WI38 (cell line): ENCODE measurements at regions not wholly inside any gene's neighbourhood (a gene's known extent, or its start where the extent isn't known, plus 50 kb on each side); places are given as distances from the start of the nearest gene placed in this dataset.
"Not testable (repeated sequence)": the region's sequence is repeated elsewhere in the genome, so short reads cannot be mapped to it uniquely, and the experiment has no call there.

Experiments used
- H3K4me3 ChIP-seq: 2 replicates; pipeline ENCODE4 v1.5.1; 2011; ENCODE audit warnings: low read depth, mild to moderate bottlenecking, control low read depth, low read length
- TF ChIP-seq, protein P1 (sequence below): IDR thresholded peaks from 2 replicates; pipeline ENCODE4 v1.5.1; 2012; ENCODE audit warnings: low read depth, mild to moderate bottlenecking, control low read depth, low read length

DNA sequence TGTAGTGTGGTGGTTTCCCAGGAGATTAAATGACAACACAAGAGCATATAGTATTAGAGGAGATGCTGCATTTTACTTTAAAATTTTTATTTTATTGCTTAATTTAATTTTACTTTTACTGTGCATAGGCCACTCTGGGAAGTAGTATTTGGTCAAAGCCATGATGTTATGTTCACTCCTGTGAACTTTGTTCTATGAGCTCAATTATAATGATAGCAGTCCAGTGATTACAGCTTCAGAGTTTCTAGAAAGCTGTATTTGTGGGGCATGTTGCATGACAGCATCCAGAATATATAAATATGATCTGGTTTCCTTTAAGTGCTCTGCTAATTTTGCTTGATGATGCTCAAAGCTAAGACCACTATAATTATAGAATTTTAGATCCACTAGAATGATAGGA lies 338.6 kb downstream of the NSUN3 start:
- no peak overlapping the region for H3K4me3 ChIP-seq
- TF ChIP-seq, protein P1, sequence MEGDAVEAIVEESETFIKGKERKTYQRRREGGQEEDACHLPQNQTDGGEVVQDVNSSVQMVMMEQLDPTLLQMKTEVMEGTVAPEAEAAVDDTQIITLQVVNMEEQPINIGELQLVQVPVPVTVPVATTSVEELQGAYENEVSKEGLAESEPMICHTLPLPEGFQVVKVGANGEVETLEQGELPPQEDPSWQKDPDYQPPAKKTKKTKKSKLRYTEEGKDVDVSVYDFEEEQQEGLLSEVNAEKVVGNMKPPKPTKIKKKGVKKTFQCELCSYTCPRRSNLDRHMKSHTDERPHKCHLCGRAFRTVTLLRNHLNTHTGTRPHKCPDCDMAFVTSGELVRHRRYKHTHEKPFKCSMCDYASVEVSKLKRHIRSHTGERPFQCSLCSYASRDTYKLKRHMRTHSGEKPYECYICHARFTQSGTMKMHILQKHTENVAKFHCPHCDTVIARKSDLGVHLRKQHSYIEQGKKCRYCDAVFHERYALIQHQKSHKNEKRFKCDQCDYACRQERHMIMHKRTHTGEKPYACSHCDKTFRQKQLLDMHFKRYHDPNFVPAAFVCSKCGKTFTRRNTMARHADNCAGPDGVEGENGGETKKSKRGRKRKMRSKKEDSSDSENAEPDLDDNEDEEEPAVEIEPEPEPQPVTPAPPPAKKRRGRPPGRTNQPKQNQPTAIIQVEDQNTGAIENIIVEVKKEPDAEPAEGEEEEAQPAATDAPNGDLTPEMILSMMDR, result no peak

DNA sequence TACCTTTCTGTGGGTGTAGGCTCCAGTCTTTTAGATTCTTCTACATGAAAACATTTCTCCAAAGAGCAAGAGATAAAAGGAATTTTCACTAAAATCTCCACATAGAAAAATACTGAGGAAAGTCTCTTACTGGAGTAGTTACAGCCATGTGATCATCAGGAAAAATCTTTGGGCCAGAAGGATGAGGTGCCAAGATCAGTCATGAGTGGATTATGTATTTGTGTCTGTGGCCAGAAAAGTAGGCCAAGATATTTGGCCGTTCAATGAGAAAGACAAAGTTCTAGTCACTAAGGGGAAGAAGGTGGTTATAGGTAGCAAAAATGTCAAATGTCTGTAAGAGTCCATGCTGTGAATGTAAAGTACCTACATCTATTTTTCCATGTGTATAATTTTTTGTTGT lies 339.3 kb downstream of the NSUN3 start:
- TF ChIP-seq, protein P1, result no peak
- H3K4me3 ChIP-seq, result no peak overlapping the region

DNA sequence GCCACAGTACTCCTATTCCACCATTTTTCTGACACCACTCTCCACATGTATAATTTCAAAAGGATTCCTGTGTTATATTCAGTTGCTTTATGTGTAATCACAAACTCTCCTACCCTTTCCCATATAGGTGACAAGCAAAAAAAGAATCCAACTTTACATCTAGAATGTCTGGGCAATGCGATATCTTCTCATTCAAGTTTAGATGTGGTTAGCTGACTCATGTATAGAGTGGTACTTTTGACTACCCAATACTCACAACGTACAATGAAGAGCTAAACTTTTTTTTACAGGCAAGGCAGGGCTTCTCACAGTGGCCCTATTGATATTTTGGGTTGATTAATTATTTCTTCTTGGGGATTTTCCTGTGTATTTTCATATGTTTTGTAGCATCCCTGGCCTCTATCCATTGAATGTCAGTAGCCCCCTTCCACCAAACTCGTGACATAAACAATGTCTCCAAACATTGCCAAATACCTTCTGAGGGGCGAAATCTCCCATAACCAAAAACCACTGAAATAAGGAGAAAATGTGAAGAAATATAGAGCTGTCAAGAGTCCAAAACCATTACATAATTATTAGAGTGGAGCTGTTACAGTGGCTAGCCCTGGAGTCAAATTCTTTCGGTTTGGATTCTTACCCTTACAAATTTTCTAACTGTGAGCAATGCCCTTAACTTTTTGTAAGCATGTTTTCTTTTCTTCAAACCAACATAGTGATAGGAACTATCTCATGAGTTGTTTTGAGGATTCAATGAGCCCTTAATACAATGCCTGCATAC lies 342.6 kb downstream of the NSUN3 start:
- TF ChIP-seq, protein P1, result no peak
- H3K4me3 ChIP-seq, result no peak overlapping the region

DNA sequence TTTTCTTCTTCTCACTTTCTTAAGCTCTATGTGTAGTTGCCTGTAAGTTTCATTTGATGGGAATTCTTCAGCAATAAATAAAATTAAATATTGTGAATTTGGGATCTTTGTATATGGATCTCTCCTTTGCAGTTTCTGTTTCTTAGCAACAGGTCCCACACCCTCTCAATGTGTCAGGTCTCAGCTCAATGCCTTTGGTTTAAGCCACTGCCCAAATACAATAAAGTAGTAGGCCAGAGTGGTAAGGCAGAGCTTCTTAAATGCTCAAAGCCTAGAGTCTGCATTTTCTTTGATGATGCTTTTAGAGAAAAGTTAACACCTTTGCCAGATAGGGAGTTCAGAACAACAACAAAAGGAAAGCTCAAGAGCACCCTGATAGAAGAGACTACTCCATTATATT lies 343.7 kb downstream of the NSUN3 start:
- H3K4me3 ChIP-seq, result no peak overlapping the region
- TF ChIP-seq, protein P1, result no peak

DNA sequence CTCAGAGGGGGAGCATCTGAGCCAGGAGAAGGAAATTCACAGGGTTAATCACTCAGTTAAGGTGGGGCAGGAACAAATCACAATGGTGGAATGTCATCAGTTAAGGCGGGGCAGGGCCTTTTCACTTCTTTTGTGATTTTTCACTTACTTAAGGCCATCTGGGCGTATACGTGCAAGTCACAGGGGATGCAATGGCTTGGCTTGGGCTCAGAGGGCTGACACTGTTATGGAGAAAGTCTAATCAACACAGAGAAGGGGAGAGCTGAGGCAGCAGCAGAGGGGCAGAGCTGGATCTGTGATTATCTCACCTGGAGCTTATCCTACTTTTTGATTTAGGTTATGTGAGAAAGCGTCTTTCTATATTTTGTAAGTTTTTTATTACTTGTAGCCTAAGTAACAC lies 350.1 kb downstream of the NSUN3 start:
- not testable (repeated sequence) for H3K4me3 ChIP-seq

DNA sequence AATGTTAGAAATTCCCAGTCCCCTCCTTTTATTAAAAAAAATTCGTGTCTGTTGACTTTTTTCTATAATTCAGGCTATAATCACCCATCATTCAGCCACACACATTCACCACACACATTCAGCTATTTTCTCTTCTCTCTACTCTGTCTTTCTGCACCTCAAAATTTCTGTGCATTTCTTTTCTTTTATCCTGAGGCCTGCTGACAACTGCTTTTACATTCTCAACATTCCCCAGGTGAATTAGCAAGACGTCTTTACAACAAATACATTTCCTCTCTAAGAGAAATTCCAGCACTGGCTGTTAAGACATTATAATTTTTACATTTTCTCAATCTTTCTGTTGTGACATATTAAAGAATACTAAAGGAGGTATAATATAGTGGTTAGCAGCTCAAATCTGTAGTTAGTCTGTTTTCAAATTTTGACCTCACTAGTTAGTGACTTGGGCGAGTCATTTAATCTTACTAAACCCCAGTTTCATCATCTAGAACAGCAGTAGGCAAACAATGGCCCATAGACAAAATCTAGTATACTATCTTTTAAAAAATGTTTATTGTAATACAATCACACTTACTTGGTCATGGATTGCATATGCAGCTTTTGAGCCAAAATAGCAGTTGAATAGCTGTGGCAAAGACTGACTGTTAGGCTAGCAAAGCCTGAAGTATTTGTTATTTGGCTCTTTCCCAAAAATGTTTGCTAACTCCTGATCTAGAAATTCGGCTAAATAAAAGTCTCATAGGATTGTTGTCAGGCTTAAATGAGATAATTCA lies 350.7 kb downstream of the NSUN3 start:
- TF ChIP-seq, protein P1, result no peak
- no peak overlapping the region for H3K4me3 ChIP-seq

DNA sequence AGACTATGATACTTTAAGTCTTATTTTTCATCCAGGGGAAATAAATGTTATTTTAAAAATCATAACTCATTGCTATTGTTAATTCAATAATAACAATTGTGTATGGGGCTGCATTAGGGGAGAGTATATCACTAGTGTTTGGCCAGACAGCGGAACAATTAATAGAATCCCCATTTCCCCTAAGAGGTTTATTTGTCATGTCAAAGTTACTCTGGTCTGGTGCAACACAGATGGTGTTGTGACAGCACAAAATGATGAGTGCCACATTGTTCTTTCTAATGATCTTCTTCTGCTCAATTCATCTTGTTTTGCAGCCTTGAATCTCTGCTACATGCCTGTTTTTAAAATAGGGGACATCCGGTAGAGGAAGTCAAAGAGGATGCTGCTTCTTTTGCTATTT lies 351.6 kb downstream of the NSUN3 start:
- no peak overlapping the region for H3K4me3 ChIP-seq
- TF ChIP-seq, protein P1, result no peak
